K562 (cell line): ENCODE measurements at regions not wholly inside any gene's neighbourhood (a gene's known extent, or its start where the extent isn't known, plus 50 kb on each side); places are given as distances from the start of the nearest gene placed in this dataset.

ENCODE experiments used
- ATAC-seq: fragments of 200-7000 bp; cut with Tn5 transposase; 3 replicates; pipeline ENCODE4 v1.9.1; 2020; ENCODE audit warnings: moderate library complexity
- BruUV-seq: library from RNA; stranded (reverse); fragments of 400-500 nt; replicated peaks from 2 replicates; lab custom pipeline; 2021; lab: Mats Ljungman, UMichigan
- CTCF ChIA-PET: fragments of 300-600 bp; formaldehyde crosslinking; extraction: SDS; loops from one replicate; lab custom pipeline; 2021; ENCODE audit warnings: low intra/inter-chr PET ratio; lab: Yijun Ruan, JAX
- POLR2A ChIA-PET: fragments of 300-600, 350-650 bp; sonication (Branson Sonifier 250); formaldehyde crosslinking; extraction: SDS; loops from one replicate; lab custom pipeline; 2021; ENCODE audit warnings: antibody characterized with exemption, inconsistent platforms; lab: Yijun Ruan, JAX
- DNase-seq, 4 experiments: peaks; one replicate each; pipeline versions ENCODE4 v3.0.0 to v3.0.0-alpha.2; 2011 to 2018; ENCODE audit warnings: low spot score in 3 of 4, mixed read lengths in 3 of 4; ENCODE audit errors: extremely low read depth in 1 of 4
- FAIRE-seq: peaks from 2 replicates; lab custom pipeline; 2011; peaks lifted over from hg19 to GRCh38; lab: Jason Lieb, UNC
- H2AFZ ChIP-seq: 2 replicates; pipeline ENCODE4 v1.6.0; 2011; ENCODE audit warnings: low read depth, low read length, control low read depth, inconsistent platforms
- H3K27ac ChIP-seq: fragments of 200-600 bp; 3 replicates; pipeline ENCODE4 v1.8.0; 2011; ENCODE audit warnings: low read depth, mild to moderate bottlenecking, control low read depth, inconsistent platforms, low read length, moderate library complexity, mixed read lengths; ENCODE audit errors: extremely low read depth
- H3K27me3 ChIP-seq, 2 experiments: fragments of 300-600 bp in 1 of 2; 2 replicates in 1 of 2; 3 replicates in 1 of 2; pipeline versions ENCODE4 v1.6.0 to v1.8.0; 2011; ENCODE audit warnings: inconsistent platforms in 2 of 2, low read length in 2 of 2, mild to moderate bottlenecking in 1 of 2, mixed read lengths in 1 of 2, moderate library complexity in 1 of 2; ENCODE audit not compliant: control insufficient read depth in 2 of 2, insufficient read depth in 2 of 2
- H3K36me3 ChIP-seq: fragments of 300-600 bp; 3 replicates; pipeline ENCODE4 v1.8.0; 2011; ENCODE audit warnings: mild to moderate bottlenecking, low read length, inconsistent platforms; ENCODE audit not compliant: control insufficient read depth, insufficient read depth
- H3K4me1 ChIP-seq, 2 experiments: fragments of 200-600 bp in 1 of 2; replicated peaks in 1 of 2; 2 replicates in 1 of 2; 3 replicates in 1 of 2; pipeline versions ENCODE4 v1.5.1 to v1.8.0; 2011; ENCODE audit warnings: inconsistent platforms in 2 of 2, low read length in 2 of 2, mild to moderate bottlenecking in 1 of 2, mixed read lengths in 1 of 2, moderate library complexity in 1 of 2; ENCODE audit not compliant: control insufficient read depth in 2 of 2, insufficient read depth in 2 of 2
- H3K4me2 ChIP-seq: 2 replicates; pipeline ENCODE4 v1.6.1; 2011; ENCODE audit warnings: low read length, control low read depth, inconsistent platforms, mixed read lengths; ENCODE audit not compliant: insufficient read depth
- H3K4me3 ChIP-seq: fragments of 200-600 bp; sonication (generic), shearing (Covaris generic); 2 replicates; pipeline ENCODE4 v1.5.1; 2016; ENCODE audit warnings: control low read depth, inconsistent platforms
- H3K79me2 ChIP-seq: fragments of 200-600 bp; 3 replicates; pipeline ENCODE4 v1.8.0; 2011; ENCODE audit warnings: low read length, inconsistent platforms; ENCODE audit not compliant: control insufficient read depth, insufficient read depth
- H3K9ac ChIP-seq, 2 experiments: 2 replicates each; pipeline versions ENCODE4 v1.6.0 to v1.6.1; 2011; ENCODE audit warnings: low read depth in 2 of 2, low read length in 2 of 2, control low read depth in 1 of 2, inconsistent platforms in 1 of 2, mild to moderate bottlenecking in 1 of 2, mixed read lengths in 1 of 2; ENCODE audit not compliant: insufficient read depth in 1 of 2
- H3K9me1 ChIP-seq: one replicate; pipeline ENCODE4 v1.6.0; 2011; ENCODE audit warnings: inconsistent platforms, mild to moderate bottlenecking, low read length, moderate library complexity; ENCODE audit not compliant: control insufficient read depth, insufficient read depth
- H3K9me3 ChIP-seq: replicated peaks from 2 replicates; pipeline ENCODE4 v1.5.1; 2011; ENCODE audit warnings: low read depth, low read length, inconsistent platforms; ENCODE audit not compliant: control insufficient read depth, insufficient read depth
- H4K20me1 ChIP-seq: replicated peaks from 2 replicates; pipeline ENCODE4 v1.6.1; 2011; ENCODE audit warnings: low read length, inconsistent platforms, mixed read lengths; ENCODE audit not compliant: control insufficient read depth, insufficient read depth
- DNMT1 ChIP-seq: fragments of 450-650 bp; IDR thresholded peaks from 2 replicates; pipeline ENCODE4 v1.6.1; 2016; ENCODE audit warnings: antibody characterized with exemption, mild to moderate bottlenecking
- NFIX ChIP-seq: fragments of 250-450 bp; sonication (Bioruptor Pico); IDR thresholded peaks from 2 replicates; pipeline ENCODE4 v1.4.0; 2020; ENCODE audit warnings: low read depth, mild to moderate bottlenecking, moderate library complexity
- PBX2 ChIP-seq, 2 experiments: IDR thresholded peaks in 1 of 2; conservative IDR thresholded peaks in 1 of 2; 2 replicates each; pipeline ENCODE4 v1.6.1; 2016; ENCODE audit warnings: low read depth in 2 of 2, mild to moderate bottlenecking in 1 of 2, missing compliant biosample characterization in 1 of 2, missing genetic modification characterization in 1 of 2, moderate library complexity in 1 of 2
- RFX1 ChIP-seq: fragments of 450-650 bp; IDR thresholded peaks from 2 replicates; pipeline ENCODE4 v1.6.1; 2016; ENCODE audit warnings: mild to moderate bottlenecking, moderate library complexity
- SMAD2 ChIP-seq: fragments of 150-350 bp; IDR thresholded peaks from 2 replicates; pipeline ENCODE4 v1.6.1; 2014; ENCODE audit warnings: low read depth, mild to moderate bottlenecking, low read length
- SUPT5H ChIP-seq: fragments of 450-650 bp; IDR thresholded peaks from 2 replicates; pipeline ENCODE4 v1.6.1; 2016
- TAL1 ChIP-seq: fragments of 450-650 bp; IDR thresholded peaks from 2 replicates; pipeline ENCODE4 v1.6.1; 2016; ENCODE audit warnings: mild to moderate bottlenecking
- ZNF23 ChIP-seq: fragments of 250-450 bp; sonication (Bioruptor Pico); IDR thresholded peaks from 2 replicates; pipeline ENCODE4 v1.4.0; 2020; ENCODE audit warnings: mild to moderate bottlenecking
- ZNF740 ChIP-seq, 3 experiments: fragments of 200-800 bp in 1 of 3; sonication (Bioruptor generic) in 1 of 3; sonication (generic) in 1 of 3; formaldehyde crosslinking in 1 of 3; IDR thresholded peaks; 2 replicates each; pipeline versions ENCODE4 v1.6.1 to v1.8.0; 2016 to 2022; ENCODE audit warnings: mild to moderate bottlenecking in 2 of 3, missing compliant biosample characterization in 2 of 3, missing genetic modification characterization in 2 of 3, missing genetic modification reagents in 1 of 3
- WGBS: fragments of 100-300 bp; shearing (Covaris generic); methylation state at CpG from one replicate; pipeline ENCODE4 v1.1.6; 2016; ENCODE audit warnings: low coverage, mixed read lengths; ENCODE audit not compliant: insufficient coverage; ENCODE audit errors: missing lambda C conversion rate; 5-methylcytosine and 5-hydroxymethylcytosine counted together
- in situ Hi-C: fragments of 300-500 bp; cut with MboI; formaldehyde crosslinking; loops from 4 replicates; pipeline ENCODE4 v1.15.0; 2018; ENCODE audit warnings: inconsistent platforms, mixed read lengths
- intact Hi-C: fragments of 100-400 bp; cut with micrococcal nuclease; formaldehyde crosslinking; loops from 2 replicates; pipeline ENCODE4 v1.14.2; 2022

GRCh38 chr3:102036017-102036416 is 186.7 kb downstream of the NFKBIZ start:
- BruUV-seq, result no TSS peak
- ChIA-PET CTCF (no interaction called here), POLR2A (no interaction called here)
- no peak for ATAC-seq
- H3K27me3 ChIP-seq, result no peaks in the 10 kb centered on the region
- H3K9me1 ChIP-seq, result no peaks in the 10 kb centered on the region
- no peak overlapping the region for H3K4me3 ChIP-seq
- H3K4me1 ChIP-seq, result no peaks in the 10 kb centered on the region
- H3K27ac ChIP-seq, result no peak overlapping the region
- H4K20me1 ChIP-seq, result no peaks in the 10 kb centered on the region
- no peak overlapping the region for H2AFZ ChIP-seq
- no peak overlapping the region for H3K9ac ChIP-seq
- no peaks in the 10 kb centered on the region for H3K79me2 ChIP-seq
- no peak for FAIRE-seq
- in situ Hi-C loops (no loop called here), intact Hi-C loops (no loop called here)
- WGBS, result 0% methylated on average over 2 of the region's 2 CpGs
- H3K4me2 ChIP-seq, result no peak overlapping the region
- no peaks in the 10 kb centered on the region for H3K9me3 ChIP-seq
- TF ChIP-seq SUPT5H (no peak), ZNF740 (CRISPR knock-in tag; IDR thresholded peaks at IDR 0.05) (no peak), ZNF740 (tag; IDR thresholded peaks at IDR 0.05) (no peak), RFX1 (no peak)
- no peak for DNase-seq
- H3K36me3 ChIP-seq, result no peaks in the 10 kb centered on the region

GRCh38 chr3:102036472-102036871 is 187.2 kb downstream of the NFKBIZ start:
- 8% methylated on average over 1 of the region's 1 CpG for WGBS
- no TSS peak for BruUV-seq
- H3K9me1 ChIP-seq, result no peaks in the 10 kb centered on the region
- H3K4me2 ChIP-seq, result no peak overlapping the region
- no peak overlapping the region for H3K9ac ChIP-seq
- no peaks in the 10 kb centered on the region for H3K36me3 ChIP-seq
- DNase-seq (no peak), FAIRE-seq (no peak), ATAC-seq (no peak)
- ChIA-PET CTCF (no interaction called here), POLR2A (no interaction called here)
- no peaks in the 10 kb centered on the region for H3K4me1 ChIP-seq
- H3K27ac ChIP-seq, result no peak overlapping the region
- H3K27me3 ChIP-seq, result no peaks in the 10 kb centered on the region
- no peak overlapping the region for H3K4me3 ChIP-seq
- H4K20me1 ChIP-seq, result no peaks in the 10 kb centered on the region
- in situ Hi-C loops, result no loop called here
- no peaks in the 10 kb centered on the region for H3K79me2 ChIP-seq
- H2AFZ ChIP-seq, result no peak overlapping the region
- intact Hi-C loops, result no loop called here
- no peaks in the 10 kb centered on the region for H3K9me3 ChIP-seq
- TF ChIP-seq ZNF23 (CRISPR knock-in tag) (no peak), SMAD2 (no peak), TAL1 (no peak), DNMT1 (no peak), NFIX (CRISPR knock-in tag) (no peak), PBX2 (CRISPR knock-in tag; IDR thresholded peaks at IDR 0.05; ENCODE audit: low read depth) (no peak), PBX2 (tag; conservative IDR thresholded peaks at IDR 0.05; ENCODE audit: low read depth) (no peak)
